Lower leg skin (tissue), 4 donors: ENCODE measurements at regions not wholly inside any gene's neighbourhood (a gene's known extent, or its start where the extent isn't known, plus 50 kb on each side); places are given as distances from the start of the nearest gene placed in this dataset.
A peak's percentile ranks its signal among the peaks of the same experiment; 100 is the strongest.

ENCODE experiments used
- DNase-seq, 2 donors: peaks; one replicate each; pipeline ENCODE4 v3.0.0-alpha.2; 2019; ENCODE audit warnings: low spot score in 2 of 2
- H3K4me3 ChIP-seq: fragments of 200-600 bp; sonication (generic); 2 replicates; pipeline ENCODE4 v1.5.1; 2017; ENCODE audit warnings: mild to moderate bottlenecking, low read depth; ENCODE audit not compliant: poor library complexity, severe bottlenecking
- CTCF ChIP-seq, 3 donors: fragments of 450-650 bp; IDR thresholded peaks; one replicate each; pipeline ENCODE4 v1.5.1; 2016; ENCODE audit warnings: antibody characterized with exemption in 3 of 3, mild to moderate bottlenecking in 3 of 3, moderate library complexity in 2 of 3
- POLR2A ChIP-seq, 2 donors: fragments of 450-650 bp; IDR thresholded peaks; one replicate each; pipeline ENCODE4 v1.6.1; 2016 to 2017; ENCODE audit warnings: antibody characterized with exemption in 2 of 2, mild to moderate bottlenecking in 1 of 2, moderate library complexity in 1 of 2
- WGBS, 2 donors: methylation state at CpG; one replicate each; pipeline ENCODE4 v1.1.5; 2018; 5-methylcytosine and 5-hydroxymethylcytosine counted together
- intact Hi-C: fragments of 100-400 bp; cut with DNase I; formaldehyde crosslinking; loops from one replicate; pipeline ENCODE4 v1.15.0; 2023; ENCODE audit warnings: low total_unique reads

- WGBS, 2 donors: 77 to 91% methylated on average over 7 of the region's 7 CpGs
- peak in 1 of 2 donors; percentile 56 for DNase-seq
- TF ChIP-seq POLR2A (IDR thresholded peaks at IDR 0.05) (no peak), CTCF (IDR thresholded peaks at IDR 0.05) (no peak)
- no peak overlapping the region for H3K4me3 ChIP-seq
- intact Hi-C loops: no loop called here
These were observed 247.3 kb downstream of the SKAP2 start for GRCh38 chr7:26617066-26617465.
